ENCODE measurements at regions not wholly inside any gene's neighbourhood (a gene's known extent, or its start where the extent isn't known, plus 50 kb on each side); places are given as distances from the start of the nearest gene placed in this dataset.

DNA sequence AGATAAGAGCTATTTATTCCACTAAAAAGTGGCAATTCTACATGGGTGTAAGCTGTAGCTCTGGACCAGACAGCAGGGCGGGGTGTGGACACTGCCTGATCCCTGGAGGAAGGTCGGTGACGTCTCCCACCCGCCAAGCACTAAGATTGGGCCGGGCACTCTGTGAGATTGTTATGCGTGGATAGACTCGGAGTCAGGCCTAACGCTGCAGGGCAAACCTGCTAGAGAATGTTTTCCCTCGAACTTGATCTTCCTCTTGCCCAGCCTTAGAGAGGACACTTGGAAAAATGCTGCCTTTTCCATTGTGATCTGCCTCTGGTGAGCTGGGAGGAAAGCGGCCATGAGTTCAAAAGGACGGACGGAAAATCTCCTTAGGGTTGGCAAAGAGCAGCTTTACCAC lies 1273.4 kb downstream of the TBC1D22A start:
- TF ChIP-seq, protein P1, sequence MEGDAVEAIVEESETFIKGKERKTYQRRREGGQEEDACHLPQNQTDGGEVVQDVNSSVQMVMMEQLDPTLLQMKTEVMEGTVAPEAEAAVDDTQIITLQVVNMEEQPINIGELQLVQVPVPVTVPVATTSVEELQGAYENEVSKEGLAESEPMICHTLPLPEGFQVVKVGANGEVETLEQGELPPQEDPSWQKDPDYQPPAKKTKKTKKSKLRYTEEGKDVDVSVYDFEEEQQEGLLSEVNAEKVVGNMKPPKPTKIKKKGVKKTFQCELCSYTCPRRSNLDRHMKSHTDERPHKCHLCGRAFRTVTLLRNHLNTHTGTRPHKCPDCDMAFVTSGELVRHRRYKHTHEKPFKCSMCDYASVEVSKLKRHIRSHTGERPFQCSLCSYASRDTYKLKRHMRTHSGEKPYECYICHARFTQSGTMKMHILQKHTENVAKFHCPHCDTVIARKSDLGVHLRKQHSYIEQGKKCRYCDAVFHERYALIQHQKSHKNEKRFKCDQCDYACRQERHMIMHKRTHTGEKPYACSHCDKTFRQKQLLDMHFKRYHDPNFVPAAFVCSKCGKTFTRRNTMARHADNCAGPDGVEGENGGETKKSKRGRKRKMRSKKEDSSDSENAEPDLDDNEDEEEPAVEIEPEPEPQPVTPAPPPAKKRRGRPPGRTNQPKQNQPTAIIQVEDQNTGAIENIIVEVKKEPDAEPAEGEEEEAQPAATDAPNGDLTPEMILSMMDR (IDR thresholded peaks at IDR 0.05): no peak
- no peak for TF ChIP-seq POLR2AphosphoS5 (IDR thresholded peaks at IDR 0.05; ENCODE audit: low read depth, low read length)

All from Panc1 (cell line).